ENCODE measurements at regions not wholly inside any gene's neighbourhood (a gene's known extent, or its start where the extent isn't known, plus 50 kb on each side); places are given as distances from the start of the nearest gene placed in this dataset.

GRCh38 chr11:11760838-11761237 lies 80.9 kb upstream of the USP47 start (continued):
- TF ChIP-seq FUBP1 (CRISPR knock-in tag; IDR thresholded peaks at IDR 0.05; ENCODE audit: borderline replicate concordance): no peak
- no peak for TF ChIP-seq SMAD1 (CRISPR knock-in tag; IDR thresholded peaks at IDR 0.05; ENCODE audit: borderline replicate concordance, low read depth)

- no peak for TF ChIP-seq ZBTB43 (CRISPR knock-in tag; conservative IDR thresholded peaks at IDR 0.05)
- no peak for TF ChIP-seq ZMYM3 (CRISPR knock-in tag; IDR thresholded peaks at IDR 0.05)
- 0% methylated on average over 6 of the region's 8 CpGs for WGBS (ENCODE audit: low lambda C conversion rate)
- no peak for FAIRE-seq
- ChIA-PET POLR2A (no interaction called here), CTCF (ENCODE audit: low intra/inter-chr PET ratio, low total read pairs) (no interaction called here)
- Histone ChIP-seq H3K27me3 (ENCODE audit: control insufficient read depth in 1 of 2, insufficient read depth in 2 of 2, low read length in 2 of 2) (peaks cover 0 to 39% of the 10 kb centered on the region in 2 experiments; a peak in 3 of 5 replicates), H3K4me3 (replicated peaks in 1 of 3; ENCODE audit: insufficient read depth in 1 of 3, low read depth in 2 of 3, low read length in 3 of 3) (no peak overlapping the region), H3K9ac (ENCODE audit: insufficient read depth, low read depth, low read length) (no peak overlapping the region), H3K79me2 (ENCODE audit: insufficient read depth, low read length) (no peaks in the 10 kb centered on the region), H3K4me1 (ENCODE audit: insufficient read depth, low read length) (no peaks in the 10 kb centered on the region), H3K36me3 (replicated peaks in 1 of 2; ENCODE audit: control insufficient read depth in 1 of 2, insufficient read depth in 2 of 2, low read length in 2 of 2) (no peaks in the 10 kb centered on the region), H3K27ac (ENCODE audit: extremely low read length, insufficient read depth, low read length) (no peak overlapping the region), H4K20me1 (ENCODE audit: insufficient read depth, low read length) (no peaks in the 10 kb centered on the region), H3K4me2 (ENCODE audit: low read depth, low read length) (no peak overlapping the region), H3K9me3 (ENCODE audit: low read length) (no peaks in the 10 kb centered on the region), H2AFZ (ENCODE audit: low read length) (no peak overlapping the region)
- DNase-seq (ENCODE audit: low spot score): no peak
- intact Hi-C loops (cut with micrococcal nuclease; ENCODE audit: unreplicated experiment) (no loop called here), in situ Hi-C loops (cut with HindIII; ENCODE audit: extremely low pct_ligation_motif_present, low pct_unique_long_range_greater_than_20kb) (no loop called here)
- ATAC-seq: no peak
- BruUV-seq (replicated peaks): no TSS peak
Measured at GRCh38 chr11:11758603-11759196, 83.1 kb upstream of the USP47 start.
